Activated naive CD8-positive, alpha-beta T cell treated with anti-CD3 and anti-CD28 coated beads, Interleukin-2, amount 10 ng/mL, durations not matched to agents 7 days and 5 days (primary cell): ENCODE measurements at regions not wholly inside any gene's neighbourhood (a gene's known extent, or its start where the extent isn't known, plus 50 kb on each side); places are given as distances from the start of the nearest gene placed in this dataset.

Experiments
- ATAC-seq: fragments of 150-1000 bp; cut with Tn5 transposase; one replicate; pipeline ENCODE4 v1.10.0; 2021; ENCODE audit warnings: low read depth, moderate library complexity
- POLR2A ChIA-PET: fragments of 350-600 bp; sonication (Branson Sonifier 250); formaldehyde crosslinking; loops from one replicate; lab custom pipeline; 2021; ENCODE audit warnings: antibody characterized with exemption; lab: Charles Lee
- DNase-seq: peaks from one replicate; pipeline ENCODE4 v3.0.0; 2021
- H3K27ac Mint-ChIP-seq: one replicate; pipeline ENCODE4 v1.8.0; 2022; ENCODE audit warnings: mild to moderate bottlenecking, mixed read lengths
- H3K27me3 Mint-ChIP-seq: one replicate; pipeline ENCODE4 v1.8.0; 2022; ENCODE audit warnings: mild to moderate bottlenecking, moderate library complexity, mixed read lengths
- H3K36me3 Mint-ChIP-seq: one replicate; pipeline ENCODE4 v1.8.0; 2021; ENCODE audit warnings: mild to moderate bottlenecking, mixed read lengths
- H3K4me1 Mint-ChIP-seq: one replicate; pipeline ENCODE4 v1.8.0; 2021; ENCODE audit warnings: mixed read lengths
- H3K4me3 Mint-ChIP-seq: one replicate; pipeline ENCODE4 v1.8.0; 2022; ENCODE audit warnings: mild to moderate bottlenecking, moderate library complexity, mixed read lengths
- H3K9me3 Mint-ChIP-seq: one replicate; pipeline ENCODE4 v1.8.0; 2021; ENCODE audit warnings: mixed read lengths

GRCh38 chr14:56491299-56492285, 88.0 kb upstream of the TMEM260 start:
- DNase-seq (no peak), ATAC-seq (peak; percentile 33)
- Mint-ChIP-seq H3K9me3 (no peaks in the 10 kb centered on the region), H3K27me3 (peaks cover 3% of the 10 kb centered on the region), H3K27ac (no peak overlapping the region), H3K4me1 (peaks cover 4% of the 10 kb centered on the region), H3K4me3 (no peak overlapping the region), H3K36me3 (no peaks in the 10 kb centered on the region)
- POLR2A ChIA-PET = no interaction called here

GRCh38 chr14:56494167-56494566, 85.4 kb upstream of the TMEM260 start:
- DNase-seq = no peak
- ATAC-seq = no peak
- Mint-ChIP-seq H3K9me3 (no peaks in the 10 kb centered on the region), H3K27ac (no peak overlapping the region), H3K27me3 (no peaks in the 10 kb centered on the region), H3K4me3 (no peak overlapping the region), H3K4me1 (peaks cover 4% of the 10 kb centered on the region), H3K36me3 (no peaks in the 10 kb centered on the region)
- POLR2A ChIA-PET = no interaction called here

- H3K4me3 Mint-ChIP-seq = no peak overlapping the region
- H3K27me3 Mint-ChIP-seq = no peaks in the 10 kb centered on the region
- H3K36me3 Mint-ChIP-seq = no peaks in the 10 kb centered on the region
- no peaks in the 10 kb centered on the region for H3K9me3 Mint-ChIP-seq
- no peak for ATAC-seq
- POLR2A ChIA-PET = no interaction called here
- H3K27ac Mint-ChIP-seq = no peak overlapping the region
- DNase-seq = no peak
- no peaks in the 10 kb centered on the region for H3K4me1 Mint-ChIP-seq
These were observed 81.5 kb upstream of the TMEM260 start for GRCh38 chr14:56498112-56498511.

- H3K27me3 Mint-ChIP-seq = peaks cover 7% of the 10 kb centered on the region
- no peaks in the 10 kb centered on the region for H3K9me3 Mint-ChIP-seq
- no peak overlapping the region for H3K4me3 Mint-ChIP-seq
- POLR2A ChIA-PET = no interaction called here
- H3K27ac Mint-ChIP-seq = no peak overlapping the region
- H3K36me3 Mint-ChIP-seq = no peaks in the 10 kb centered on the region
- H3K4me1 Mint-ChIP-seq = no peaks in the 10 kb centered on the region
- no peak for ATAC-seq
- DNase-seq = no peak
These were observed 77.6 kb upstream of the TMEM260 start for GRCh38 chr14:56501909-56502530.

GRCh38 chr14:56505361-56505760, 74.2 kb upstream of the TMEM260 start:
- H3K27ac Mint-ChIP-seq = no peak overlapping the region
- POLR2A ChIA-PET = no interaction called here
- no peaks in the 10 kb centered on the region for H3K4me1 Mint-ChIP-seq
- no peak overlapping the region for H3K4me3 Mint-ChIP-seq
- no peak for ATAC-seq
- DNase-seq = no peak
- H3K9me3 Mint-ChIP-seq = no peaks in the 10 kb centered on the region
- peaks cover 9% of the 10 kb centered on the region for H3K27me3 Mint-ChIP-seq
- H3K36me3 Mint-ChIP-seq = no peaks in the 10 kb centered on the region

GRCh38 chr14:56512521-56512920, 67.1 kb upstream of the TMEM260 start:
- Mint-ChIP-seq H3K27ac (no peak overlapping the region), H3K4me3 (no peak overlapping the region), H3K27me3 (peaks cover 8% of the 10 kb centered on the region), H3K36me3 (no peaks in the 10 kb centered on the region), H3K4me1 (no peaks in the 10 kb centered on the region), H3K9me3 (no peaks in the 10 kb centered on the region)
- POLR2A ChIA-PET = no interaction called here
- no peak for ATAC-seq
- DNase-seq = no peak

GRCh38 chr14:56514663-56515371, 64.8 kb upstream of the TMEM260 start:
- H3K27ac Mint-ChIP-seq = no peak overlapping the region
- no peaks in the 10 kb centered on the region for H3K4me1 Mint-ChIP-seq
- H3K4me3 Mint-ChIP-seq = no peak overlapping the region
- no peaks in the 10 kb centered on the region for H3K9me3 Mint-ChIP-seq
- peaks cover 12% of the 10 kb centered on the region for H3K27me3 Mint-ChIP-seq
- POLR2A ChIA-PET = no interaction called here
- H3K36me3 Mint-ChIP-seq = no peaks in the 10 kb centered on the region
- ATAC-seq = no peak
- no peak for DNase-seq

GRCh38 chr14:56515739-56516138, 63.9 kb upstream of the TMEM260 start:
- POLR2A ChIA-PET = no interaction called here
- Mint-ChIP-seq H3K9me3 (no peaks in the 10 kb centered on the region), H3K4me1 (no peaks in the 10 kb centered on the region), H3K4me3 (no peak overlapping the region), H3K27ac (no peak overlapping the region), H3K36me3 (no peaks in the 10 kb centered on the region), H3K27me3 (peaks cover 12% of the 10 kb centered on the region)
- ATAC-seq = no peak
- DNase-seq = no peak

- no peak overlapping the region for H3K27ac Mint-ChIP-seq
- DNase-seq (no peak), ATAC-seq (no peak)
- H3K4me3 Mint-ChIP-seq = no peak overlapping the region
- no peaks in the 10 kb centered on the region for H3K9me3 Mint-ChIP-seq
- H3K36me3 Mint-ChIP-seq = no peaks in the 10 kb centered on the region
- peaks cover 16% of the 10 kb centered on the region for H3K27me3 Mint-ChIP-seq
- POLR2A ChIA-PET = no interaction called here
- H3K4me1 Mint-ChIP-seq = no peaks in the 10 kb centered on the region
These were observed 57.2 kb upstream of the TMEM260 start for GRCh38 chr14:56522403-56522802.

GRCh38 chr14:56524971-56525677, 54.5 kb upstream of the TMEM260 start:
- POLR2A ChIA-PET = no interaction called here
- H3K27ac Mint-ChIP-seq = no peak overlapping the region
- H3K4me1 Mint-ChIP-seq = no peaks in the 10 kb centered on the region
- H3K36me3 Mint-ChIP-seq = no peaks in the 10 kb centered on the region
- DNase-seq = no peak
- H3K9me3 Mint-ChIP-seq = no peaks in the 10 kb centered on the region
- no peak overlapping the region for H3K4me3 Mint-ChIP-seq
- H3K27me3 Mint-ChIP-seq = peaks cover 19% of the 10 kb centered on the region
- ATAC-seq = no peak

- Mint-ChIP-seq H3K36me3 (no peaks in the 10 kb centered on the region), H3K4me3 (no peak overlapping the region), H3K9me3 (no peaks in the 10 kb centered on the region), H3K27ac (no peak overlapping the region), H3K27me3 (peaks cover 15% of the 10 kb centered on the region), H3K4me1 (no peaks in the 10 kb centered on the region)
- DNase-seq = no peak
- POLR2A ChIA-PET = no interaction called here
- ATAC-seq = no peak
These were observed 50.7 kb upstream of the TMEM260 start for GRCh38 chr14:56528927-56529326.
